C4-2B (cell line): ENCODE measurements at regions not wholly inside any gene's neighbourhood (a gene's known extent, or its start where the extent isn't known, plus 50 kb on each side); places are given as distances from the start of the nearest gene placed in this dataset.

ENCODE experiments used
- ZFX ChIP-seq: fragments of 450-650 bp; IDR thresholded peaks from 2 replicates; pipeline ENCODE4 v1.6.1; 2017
- TF ChIP-seq, protein P1 (sequence below): fragments of 450-650 bp; conservative IDR thresholded peaks from 2 replicates; pipeline ENCODE4 v1.5.1; 2017; ENCODE audit warnings: mild to moderate bottlenecking

DNA sequence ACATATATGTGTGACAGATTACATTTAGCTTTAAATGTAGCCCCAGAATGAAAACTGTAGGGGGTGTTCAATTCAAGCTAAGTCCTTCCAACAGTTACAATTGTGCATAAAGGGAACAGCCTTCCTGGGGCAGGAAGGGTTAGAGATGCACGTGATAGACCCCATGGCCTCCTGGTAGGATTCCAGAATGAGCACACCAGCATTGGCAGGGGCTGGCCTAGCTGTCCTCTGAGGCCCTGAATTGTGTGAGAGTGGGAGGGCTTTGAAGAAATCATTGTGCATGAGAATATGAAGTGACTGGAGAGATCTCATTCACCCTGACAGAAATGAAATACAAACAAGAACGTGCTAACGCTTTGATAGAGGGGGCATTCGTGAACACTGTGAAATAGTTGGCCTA, 663.8 kb upstream of the KLF4 start:
- TF ChIP-seq, protein P1, sequence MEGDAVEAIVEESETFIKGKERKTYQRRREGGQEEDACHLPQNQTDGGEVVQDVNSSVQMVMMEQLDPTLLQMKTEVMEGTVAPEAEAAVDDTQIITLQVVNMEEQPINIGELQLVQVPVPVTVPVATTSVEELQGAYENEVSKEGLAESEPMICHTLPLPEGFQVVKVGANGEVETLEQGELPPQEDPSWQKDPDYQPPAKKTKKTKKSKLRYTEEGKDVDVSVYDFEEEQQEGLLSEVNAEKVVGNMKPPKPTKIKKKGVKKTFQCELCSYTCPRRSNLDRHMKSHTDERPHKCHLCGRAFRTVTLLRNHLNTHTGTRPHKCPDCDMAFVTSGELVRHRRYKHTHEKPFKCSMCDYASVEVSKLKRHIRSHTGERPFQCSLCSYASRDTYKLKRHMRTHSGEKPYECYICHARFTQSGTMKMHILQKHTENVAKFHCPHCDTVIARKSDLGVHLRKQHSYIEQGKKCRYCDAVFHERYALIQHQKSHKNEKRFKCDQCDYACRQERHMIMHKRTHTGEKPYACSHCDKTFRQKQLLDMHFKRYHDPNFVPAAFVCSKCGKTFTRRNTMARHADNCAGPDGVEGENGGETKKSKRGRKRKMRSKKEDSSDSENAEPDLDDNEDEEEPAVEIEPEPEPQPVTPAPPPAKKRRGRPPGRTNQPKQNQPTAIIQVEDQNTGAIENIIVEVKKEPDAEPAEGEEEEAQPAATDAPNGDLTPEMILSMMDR: no peak
- TF ChIP-seq ZFX: no peak
